D341Med (cell line): ENCODE measurements at regions not wholly inside any gene's neighbourhood (a gene's known extent, or its start where the extent isn't known, plus 50 kb on each side); places are given as distances from the start of the nearest gene placed in this dataset.
"Not testable (repeated sequence)": the region's sequence is repeated elsewhere in the genome, so short reads cannot be mapped to it uniquely, and the experiment has no call there.

ENCODE experiments used
- DNase-seq: peaks from one replicate; pipeline ENCODE4 v3.0.0; 2012; ENCODE audit warnings: low spot score

DNA sequence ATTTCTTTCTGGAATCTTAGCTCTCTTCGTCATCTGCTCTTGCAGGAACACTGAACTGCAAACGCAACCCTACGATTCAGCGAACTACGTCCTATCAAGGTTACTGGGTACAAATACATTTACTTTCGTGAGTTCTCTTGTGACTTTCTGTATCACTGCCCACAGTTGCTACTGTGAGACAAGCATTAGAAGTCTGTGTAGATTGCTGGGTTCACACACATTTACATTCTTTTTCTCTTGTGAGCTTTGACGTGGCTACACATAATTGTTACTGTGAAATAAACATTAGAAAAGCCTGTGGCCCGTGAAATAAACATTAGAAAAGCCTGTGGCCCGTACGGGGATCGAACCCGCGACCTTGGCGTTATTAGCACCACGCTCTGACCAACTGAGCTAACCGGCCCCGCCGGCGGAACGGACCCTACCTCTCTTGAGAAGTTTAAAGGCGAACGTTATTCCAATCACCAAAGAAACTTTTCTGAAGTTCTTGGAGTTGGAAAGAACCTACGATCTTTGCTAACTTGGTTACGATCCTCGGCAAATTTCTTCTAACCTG is 61.2 kb upstream of the ZNF322 start:
- DNase-seq = not testable (repeated sequence)

DNA sequence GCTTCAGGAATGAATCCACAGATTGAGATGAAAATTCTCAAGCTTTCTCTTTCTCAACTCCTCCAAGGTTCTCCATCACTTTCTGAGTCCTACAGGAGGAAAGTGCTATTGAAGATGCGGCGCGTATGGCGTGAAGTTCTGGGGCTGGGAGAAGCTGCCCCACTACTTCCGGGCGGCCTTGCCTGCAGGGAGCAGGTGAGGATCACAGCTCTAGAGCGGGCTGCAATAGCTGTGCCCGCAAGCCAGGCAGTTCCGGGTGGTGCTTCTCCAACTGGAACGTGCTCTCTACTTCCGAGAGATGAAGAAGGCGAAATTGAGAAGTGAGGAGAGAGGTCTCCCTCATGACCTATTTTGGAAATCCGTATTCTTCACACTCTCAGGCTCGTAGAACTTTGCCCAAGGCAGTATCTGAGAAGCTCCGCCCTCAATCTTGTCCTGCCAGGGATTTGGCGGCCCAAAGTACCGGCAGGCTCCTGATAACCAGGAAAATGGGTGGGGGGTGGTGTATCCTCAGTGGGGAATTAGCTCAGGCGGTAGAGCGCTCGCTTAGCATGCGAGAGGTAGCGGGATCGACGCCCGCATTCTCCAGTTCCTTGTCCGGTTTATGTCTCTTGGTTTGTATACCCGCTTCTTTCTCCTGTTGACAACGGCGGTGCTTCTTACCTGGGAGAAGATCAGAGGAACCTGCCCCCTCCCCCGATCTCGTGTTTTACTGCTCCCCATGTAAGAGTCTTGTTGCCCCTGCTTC is 70.6 kb upstream of the ZNF322 start:
- DNase-seq = not testable (repeated sequence)

DNA sequence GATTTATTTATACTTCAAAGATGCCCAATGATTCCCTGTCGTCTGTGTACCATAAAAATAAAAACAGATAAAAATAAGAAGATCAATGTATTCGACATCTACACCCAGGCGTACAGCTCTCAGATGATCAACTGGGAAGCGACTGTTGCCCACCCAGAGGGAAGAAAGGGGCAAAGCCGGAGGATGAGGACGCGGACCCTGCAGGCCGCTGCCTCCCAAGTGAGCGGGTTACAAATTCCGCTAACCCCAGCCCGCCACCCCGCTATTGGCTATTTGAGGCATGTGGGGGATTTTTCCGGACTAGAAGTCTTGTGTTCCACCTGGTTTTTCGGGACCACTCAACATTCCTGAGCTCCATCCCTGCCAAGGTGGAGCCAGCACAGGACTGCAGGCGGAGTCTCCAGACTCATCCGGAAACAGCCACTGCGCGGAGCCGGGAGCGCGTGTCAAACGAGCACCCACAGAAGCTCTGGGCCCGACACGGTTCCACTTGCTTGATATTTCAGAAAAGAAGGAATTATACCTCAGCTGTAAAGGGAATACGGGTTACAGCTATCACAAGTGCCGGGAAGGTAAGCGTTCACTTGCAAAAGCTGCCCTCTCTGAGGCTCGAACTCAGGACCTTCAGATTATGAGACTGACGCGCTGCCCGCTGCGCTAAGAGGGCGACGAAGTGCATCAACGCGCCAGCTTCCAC is 75.4 kb upstream of the ZNF322 start:
- not testable (repeated sequence) for DNase-seq

DNA sequence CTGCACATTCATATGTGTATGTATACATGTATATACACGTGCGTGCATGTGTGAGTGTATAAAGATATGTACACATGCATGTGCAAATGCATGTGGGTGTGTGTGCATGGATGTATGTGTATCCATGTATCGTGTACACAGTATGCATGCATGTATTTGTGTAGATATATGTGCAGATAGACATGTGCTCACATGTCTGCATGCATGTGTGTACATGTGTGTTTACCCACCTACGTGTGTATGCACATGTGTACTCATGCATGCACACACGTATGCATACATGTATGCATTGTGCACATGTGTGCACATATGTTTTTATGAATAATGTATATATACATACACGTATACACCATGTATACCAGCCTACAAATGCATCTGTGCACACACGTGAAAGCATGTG is 80.3 kb upstream of the ZNF322 start:
- DNase-seq = no peak

DNA sequence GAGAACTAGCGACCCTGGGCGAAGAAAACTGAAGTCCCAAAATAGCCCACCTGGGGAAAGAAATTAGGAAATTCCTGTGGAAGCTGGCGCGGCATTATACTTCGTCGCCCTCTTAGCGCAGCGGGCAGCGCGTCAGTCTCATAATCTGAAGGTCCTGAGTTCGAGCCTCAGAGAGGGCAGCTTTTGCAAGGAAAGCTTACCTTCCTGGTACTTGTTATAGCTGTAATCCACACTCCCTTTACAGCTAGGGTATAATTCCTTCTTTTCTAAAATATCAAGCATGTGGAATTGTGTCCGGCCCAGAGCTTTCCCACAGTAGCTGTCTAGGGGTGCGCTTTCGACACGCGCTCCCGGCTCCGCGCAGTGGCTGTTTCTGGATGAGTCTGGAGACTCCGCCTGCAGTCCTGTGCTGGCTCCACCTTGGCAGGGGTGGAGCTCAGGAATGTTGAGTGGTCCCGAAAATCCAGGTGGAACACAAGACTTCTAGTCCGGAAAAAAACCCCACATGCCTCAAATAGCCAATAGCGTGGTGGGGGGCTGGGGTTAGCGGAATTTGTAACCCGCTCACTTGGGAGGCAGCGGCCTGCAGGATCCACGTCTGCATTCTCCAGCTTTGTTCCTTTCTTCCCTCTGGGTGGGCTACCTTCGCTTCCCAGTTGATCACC is 83.7 kb upstream of the ZNF322 start:
- DNase-seq = peak; percentile 51

DNA sequence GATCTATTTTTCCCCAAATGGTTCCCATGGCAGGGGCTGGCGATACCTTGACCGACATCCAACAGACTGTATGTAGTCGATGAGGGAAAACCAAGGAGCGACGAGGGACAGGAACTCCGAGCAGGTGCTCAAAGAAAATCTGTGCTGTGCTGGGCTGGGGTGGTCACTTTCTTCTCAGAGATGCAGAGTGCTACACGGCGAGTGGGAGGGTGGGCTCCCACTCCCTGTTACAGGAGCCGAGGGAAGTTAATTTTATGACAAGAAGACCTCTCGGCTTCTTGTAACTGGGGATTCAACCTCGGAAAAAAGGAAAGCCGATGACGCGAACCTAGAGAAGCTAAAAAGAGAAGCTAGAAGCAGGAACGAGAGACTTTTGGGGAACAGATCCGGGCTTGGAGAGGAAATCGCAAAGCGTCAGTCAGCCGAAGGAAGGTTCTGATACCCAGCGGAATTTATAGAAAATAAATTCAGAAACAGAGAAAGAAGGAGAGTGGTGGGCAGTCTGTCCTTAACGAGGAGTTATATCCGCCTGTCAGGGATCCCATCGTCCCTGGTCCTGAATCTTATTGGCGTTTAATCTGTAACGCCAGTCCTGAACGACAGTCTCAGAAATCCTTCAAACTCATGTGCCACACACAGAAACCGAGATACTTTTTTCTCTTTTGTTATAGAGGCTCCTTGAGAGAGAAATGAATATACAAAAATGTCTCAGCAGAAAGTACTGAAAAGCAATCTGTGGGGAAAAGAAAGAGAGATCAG is 84.6 kb upstream of the ZNF322 start:
- DNase-seq = peak; percentile 20

DNA sequence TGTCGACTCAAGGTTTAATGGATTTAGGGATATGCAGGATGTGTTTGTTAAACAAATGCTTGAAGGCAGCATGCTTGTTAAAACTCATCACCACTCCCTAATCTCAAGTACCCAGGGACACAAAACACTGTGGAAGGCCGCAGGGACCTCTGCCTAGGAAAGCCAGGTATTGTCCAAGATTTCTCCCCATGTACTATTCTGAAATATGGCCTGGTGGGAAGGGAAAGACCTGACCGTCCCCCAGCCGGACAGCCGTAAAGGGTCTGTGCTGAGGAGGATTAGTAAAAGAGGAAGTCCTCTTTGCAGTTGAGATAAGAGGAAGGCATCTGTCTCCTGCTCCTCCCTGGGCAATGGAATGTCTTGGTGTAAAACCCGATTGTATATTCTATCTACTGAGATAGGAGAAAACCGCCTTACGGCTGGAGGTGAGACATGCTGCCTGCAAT is 85.3 kb upstream of the ZNF322 start:
- DNase-seq = not testable (repeated sequence)

DNA sequence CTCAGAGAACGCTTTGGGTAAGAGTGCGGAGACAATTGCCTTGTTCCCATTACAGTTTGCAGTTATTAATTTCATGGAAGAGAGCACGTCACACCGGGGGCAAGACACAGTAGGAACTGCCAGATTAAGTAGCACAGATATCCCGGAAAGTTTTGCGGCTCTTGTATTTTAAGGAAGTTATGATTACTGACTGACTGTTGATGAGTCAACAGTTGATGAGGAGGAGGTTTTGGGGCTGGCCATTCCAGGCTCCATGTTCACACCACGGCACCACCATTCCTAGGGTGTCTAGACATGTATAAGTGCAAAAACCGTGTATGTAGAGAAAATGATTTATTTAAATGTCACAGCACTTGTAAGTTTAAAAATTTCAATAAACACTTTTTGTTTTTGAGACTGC is 86.4 kb upstream of the ZNF322 start:
- not testable (repeated sequence) for DNase-seq

DNA sequence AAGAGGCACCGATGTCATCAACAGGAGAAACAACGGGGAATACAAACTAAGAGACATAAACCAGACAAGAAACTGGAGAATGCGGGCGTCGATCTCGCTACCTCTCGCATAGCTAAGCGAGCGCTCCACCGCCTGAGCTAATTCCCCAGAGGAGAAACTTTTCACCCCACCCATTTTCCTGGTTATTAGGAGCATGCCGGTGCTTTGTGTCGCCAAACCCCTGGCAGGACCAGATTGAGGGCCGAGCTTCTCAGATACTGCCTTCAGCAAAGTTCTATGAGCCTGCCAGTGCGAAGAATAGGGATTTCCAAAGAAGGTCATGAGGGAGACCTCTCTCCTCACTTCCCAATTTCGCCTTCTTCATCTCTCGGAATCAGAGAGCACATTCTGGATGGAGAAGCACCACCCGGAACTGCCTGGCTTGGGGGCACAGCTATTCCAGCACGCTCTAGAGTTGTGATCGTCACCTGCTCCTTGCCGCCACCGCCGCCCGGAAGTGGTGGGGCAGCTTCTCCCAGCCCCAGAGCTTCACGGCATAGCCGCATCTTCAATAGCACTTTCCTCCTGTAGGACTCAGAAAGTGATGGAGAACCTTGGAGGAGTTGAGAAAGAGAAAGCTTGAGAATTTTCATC is 89.7 kb upstream of the ZNF322 start:
- not testable (repeated sequence) for DNase-seq

DNA sequence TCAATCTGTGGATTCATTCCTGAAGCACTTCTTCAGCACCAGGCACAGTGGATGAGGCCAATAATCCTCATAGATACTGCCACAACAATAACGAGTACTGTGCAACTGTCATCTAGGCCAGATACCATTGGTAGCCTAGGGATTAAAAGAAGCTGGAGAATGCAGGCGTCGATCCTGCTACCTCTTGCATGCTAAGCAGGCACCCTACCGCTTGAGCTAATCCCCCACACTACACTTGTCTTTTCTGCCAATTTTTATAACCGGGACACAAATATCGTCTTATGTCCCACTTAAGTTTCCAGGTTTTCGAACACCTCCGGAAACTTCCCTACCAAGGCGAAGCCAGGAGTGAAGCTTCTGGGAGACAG is 90.2 kb upstream of the ZNF322 start:
- DNase-seq = not testable (repeated sequence)

DNA sequence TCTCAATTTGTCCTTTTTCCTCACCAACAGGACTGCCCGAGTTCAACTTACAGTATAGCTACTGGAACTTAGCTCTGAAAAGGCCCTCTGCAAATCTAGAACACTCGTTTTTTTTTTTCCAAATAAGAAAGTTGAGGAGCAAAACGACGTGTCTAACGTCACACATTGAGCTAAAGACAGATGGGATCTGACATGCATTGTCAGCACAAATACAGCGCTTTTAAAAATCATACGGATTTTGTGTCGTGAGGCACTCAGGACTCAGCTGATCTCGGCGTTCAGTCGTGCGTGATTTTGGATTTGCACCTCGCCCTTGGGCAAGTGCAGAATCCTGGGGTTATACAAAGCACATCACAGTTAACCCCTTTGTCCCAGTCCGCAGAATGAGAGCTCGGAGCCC is 94.7 kb upstream of the ZNF322 start:
- no peak for DNase-seq

DNA sequence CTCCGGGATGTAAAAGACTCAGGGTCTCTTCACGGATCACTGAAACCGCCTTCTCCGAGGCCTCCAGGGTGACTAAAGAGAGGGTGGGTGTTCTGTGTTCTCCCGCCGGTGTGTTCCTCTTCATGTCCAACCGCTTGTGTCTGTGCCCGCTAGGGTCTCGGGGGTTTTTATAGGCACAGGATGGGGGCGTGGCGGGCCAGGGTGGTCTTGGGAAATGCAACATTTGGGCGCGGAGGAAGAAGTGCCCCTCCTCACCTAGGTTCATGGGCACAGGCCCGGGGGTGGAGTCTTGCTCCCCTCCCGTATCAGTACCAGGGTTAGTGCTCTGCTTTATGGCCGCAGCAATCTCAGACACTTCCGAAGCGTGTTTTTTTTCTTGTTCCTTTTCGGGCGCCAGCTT is 95.3 kb upstream of the ZNF322 start:
- not testable (repeated sequence) for DNase-seq

DNA sequence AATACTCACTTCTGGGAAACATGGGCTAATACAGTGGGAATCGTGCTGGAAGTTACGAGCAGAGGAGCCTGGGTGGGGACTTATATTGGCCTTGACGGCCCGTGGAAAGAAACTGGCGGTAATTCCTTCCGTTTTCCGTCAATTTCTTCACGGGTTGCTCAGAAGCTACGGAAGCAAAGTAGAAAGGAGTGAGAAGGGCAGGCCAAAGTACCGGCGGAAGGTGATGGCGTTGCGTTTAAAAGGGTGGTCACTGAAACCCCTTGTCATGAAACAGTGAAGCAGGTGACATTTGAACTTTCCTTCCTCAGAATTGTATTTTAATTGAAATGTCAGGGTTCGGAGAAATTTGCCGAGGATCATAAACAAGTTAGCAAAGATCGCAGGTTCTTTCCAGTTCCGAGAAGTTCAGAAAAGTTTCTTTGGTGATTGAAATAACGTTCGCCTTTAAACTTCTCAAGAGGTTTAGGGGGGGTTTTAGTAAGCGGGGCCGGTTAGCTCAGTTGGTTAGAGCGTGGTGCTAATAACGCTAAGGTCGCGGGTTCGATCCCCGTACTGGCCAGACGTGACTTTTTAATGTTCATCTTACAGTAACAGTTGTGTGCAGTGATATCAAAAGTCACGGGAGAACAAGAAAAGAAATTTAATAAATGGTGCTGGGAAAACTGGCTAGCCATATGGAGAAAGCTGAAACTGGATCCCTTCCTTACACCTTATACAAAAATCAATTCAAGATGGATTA is 96.7 kb upstream of the ZNF322 start:
- not testable (repeated sequence) for DNase-seq

DNA sequence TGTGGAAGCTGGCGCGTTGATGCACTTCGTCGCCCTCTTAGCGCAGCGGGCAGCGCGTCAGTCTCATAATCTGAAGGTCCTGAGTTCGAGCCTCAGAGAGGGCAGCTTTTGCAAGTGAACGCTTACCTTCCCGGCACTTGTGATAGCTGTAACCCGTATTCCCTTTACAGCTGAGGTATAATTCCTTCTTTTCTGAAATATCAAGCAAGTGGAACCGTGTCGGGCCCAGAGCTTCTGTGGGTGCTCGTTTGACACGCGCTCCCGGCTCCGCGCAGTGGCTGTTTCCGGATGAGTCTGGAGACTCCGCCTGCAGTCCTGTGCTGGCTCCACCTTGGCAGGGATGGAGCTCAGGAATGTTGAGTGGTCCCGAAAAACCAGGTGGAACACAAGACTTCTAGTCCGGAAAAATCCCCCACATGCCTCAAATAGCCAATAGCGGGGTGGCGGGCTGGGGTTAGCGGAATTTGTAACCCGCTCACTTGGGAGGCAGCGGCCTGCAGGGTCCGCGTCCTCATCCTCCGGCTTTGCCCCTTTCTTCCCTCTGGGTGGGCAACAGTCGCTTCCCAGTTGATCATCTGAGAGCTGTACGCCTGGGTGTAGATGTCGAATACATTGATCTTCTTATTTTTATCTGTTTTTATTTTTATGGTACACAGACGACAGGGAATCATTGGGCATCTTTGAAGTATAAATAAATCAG is 106.8 kb upstream of the ZNF322 start:
- not testable (repeated sequence) for DNase-seq

DNA sequence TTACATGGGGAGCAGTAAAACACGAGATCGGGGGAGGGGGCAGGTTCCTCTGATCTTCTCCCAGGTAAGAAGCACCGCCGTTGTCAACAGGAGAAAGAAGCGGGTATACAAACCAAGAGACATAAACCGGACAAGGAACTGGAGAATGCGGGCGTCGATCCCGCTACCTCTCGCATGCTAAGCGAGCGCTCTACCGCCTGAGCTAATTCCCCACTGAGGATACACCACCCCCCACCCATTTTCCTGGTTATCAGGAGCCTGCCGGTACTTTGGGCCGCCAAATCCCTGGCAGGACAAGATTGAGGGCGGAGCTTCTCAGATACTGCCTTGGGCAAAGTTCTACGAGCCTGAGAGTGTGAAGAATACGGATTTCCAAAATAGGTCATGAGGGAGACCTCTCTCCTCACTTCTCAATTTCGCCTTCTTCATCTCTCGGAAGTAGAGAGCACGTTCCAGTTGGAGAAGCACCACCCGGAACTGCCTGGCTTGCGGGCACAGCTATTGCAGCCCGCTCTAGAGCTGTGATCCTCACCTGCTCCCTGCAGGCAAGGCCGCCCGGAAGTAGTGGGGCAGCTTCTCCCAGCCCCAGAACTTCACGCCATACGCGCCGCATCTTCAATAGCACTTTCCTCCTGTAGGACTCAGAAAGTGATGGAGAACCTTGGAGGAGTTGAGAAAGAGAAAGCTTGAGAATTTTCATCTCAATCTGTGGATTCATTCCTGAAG is 111.6 kb upstream of the ZNF322 start:
- not testable (repeated sequence) for DNase-seq

DNA sequence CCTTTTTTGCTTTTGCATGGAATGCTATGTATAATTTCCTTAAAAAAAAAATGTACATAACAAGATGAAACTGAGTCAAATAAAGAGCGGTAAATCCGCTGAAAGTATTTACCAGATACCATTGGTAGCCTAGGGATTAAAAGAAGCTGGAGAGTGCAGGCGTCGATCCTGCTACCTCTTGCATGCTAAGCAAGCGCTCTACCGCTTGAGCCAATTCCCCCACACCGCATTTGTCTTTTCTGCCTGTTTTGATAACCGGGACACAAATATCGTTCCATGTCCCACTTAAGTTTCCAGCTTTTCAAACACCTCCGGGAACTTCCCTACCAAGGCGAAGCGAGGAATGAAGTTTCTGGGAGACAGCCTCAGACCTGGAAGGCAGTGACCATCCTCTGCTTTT is 113.9 kb upstream of the ZNF322 start:
- not testable (repeated sequence) for DNase-seq

DNA sequence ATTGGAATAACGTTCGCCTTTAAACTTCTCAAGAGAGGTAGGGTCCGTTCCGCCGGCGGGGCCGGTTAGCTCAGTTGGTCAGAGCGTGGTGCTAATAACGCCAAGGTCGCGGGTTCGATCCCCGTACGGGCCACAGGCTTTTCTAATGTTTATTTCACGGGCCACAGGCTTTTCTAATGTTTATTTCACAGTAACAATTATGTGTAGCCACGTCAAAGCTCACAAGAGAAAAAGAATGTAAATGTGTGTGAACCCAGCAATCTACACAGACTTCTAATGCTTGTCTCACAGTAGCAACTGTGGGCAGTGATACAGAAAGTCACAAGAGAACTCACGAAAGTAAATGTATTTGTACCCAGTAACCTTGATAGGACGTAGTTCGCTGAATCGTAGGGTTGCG is 121.0 kb upstream of the ZNF322 start:
- DNase-seq = not testable (repeated sequence)

DNA sequence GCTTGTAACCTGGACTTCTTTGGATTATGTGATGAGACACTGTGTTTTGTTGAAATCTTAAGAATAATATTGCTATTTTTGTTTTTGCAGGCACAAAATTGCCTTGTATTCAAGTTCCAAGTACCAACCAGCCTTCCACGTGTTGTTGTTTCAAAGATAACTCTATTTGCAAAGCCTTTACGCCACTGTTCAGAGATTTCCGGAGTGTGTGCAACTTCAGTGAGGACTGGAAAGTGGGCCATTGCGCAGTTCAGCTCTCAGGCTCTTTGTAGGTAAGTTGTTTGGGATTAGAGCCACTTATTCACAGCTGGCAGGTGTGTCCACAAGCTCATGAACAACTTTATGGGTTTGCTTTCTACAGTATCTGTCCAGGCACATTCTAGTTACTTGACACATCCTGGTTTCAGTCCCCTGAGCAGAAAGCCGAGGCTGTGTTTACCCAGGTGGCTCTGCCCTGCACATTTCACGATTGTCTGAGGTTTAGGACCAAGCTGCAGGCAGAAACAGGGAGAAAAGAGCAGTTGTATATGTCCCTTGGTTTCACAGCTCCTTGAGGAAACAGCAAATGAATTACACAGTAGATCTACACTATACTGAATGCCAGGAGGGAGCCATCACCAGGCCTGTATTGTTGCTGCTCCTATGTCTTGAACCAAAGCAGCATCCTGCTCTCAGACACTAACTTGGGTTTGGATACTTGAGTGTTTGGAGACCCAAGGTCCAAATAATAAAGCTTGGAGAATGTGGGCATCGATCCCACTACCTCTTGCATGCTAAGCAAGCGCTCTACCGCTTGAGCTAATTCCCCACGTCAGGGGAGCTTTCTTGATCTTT is 136.1 kb upstream of the ZNF322 start:
- DNase-seq = not testable (repeated sequence)
